DMS79 (cell line): ENCODE measurements at regions not wholly inside any gene's neighbourhood (a gene's known extent, or its start where the extent isn't known, plus 50 kb on each side); places are given as distances from the start of the nearest gene placed in this dataset.

ENCODE experiments used
- DNase-seq: peaks from one replicate; lab custom pipeline; 2025; lab: John Stamatoyannopoulos, UW

DNA sequence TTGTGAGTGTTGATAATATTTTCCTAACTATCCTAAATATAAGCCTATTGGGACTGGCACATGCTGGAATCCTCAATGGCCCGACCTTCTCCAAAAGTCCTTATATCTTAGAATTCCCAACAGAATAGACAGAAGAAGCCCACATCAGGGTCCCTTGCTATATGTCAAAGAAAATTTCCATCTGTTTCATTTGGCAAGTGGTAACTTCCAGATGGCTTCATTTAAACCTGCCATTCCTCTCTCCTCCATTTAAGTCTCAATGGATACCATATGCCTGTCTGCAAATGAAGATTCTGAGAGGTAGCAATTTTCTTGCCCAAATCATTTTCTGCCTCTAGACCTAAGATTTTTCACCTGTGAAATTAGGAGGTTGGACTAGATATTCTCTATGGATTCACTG, 73.1 kb upstream of the KCNA4 start:
- DNase-seq, result no peak

DNA sequence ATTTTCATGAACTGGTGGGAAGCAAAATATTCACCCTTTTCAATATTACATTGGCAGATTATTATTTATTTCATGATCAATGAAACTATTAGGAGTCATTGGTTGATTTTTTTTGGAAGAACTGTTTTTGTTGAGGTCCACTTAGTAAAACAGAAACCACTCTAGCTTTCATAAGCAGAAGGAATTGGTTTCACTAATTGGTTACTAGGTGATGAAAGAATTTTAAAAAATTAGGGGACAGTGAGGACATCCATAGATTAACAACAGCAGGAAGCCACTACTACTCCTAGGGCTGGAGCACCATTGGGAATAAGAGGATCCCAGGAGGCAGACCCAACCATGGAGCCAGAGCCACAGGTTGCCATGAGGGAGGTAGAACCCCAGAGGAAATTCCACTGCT, 74.4 kb upstream of the KCNA4 start:
- DNase-seq, result no peak

DNA sequence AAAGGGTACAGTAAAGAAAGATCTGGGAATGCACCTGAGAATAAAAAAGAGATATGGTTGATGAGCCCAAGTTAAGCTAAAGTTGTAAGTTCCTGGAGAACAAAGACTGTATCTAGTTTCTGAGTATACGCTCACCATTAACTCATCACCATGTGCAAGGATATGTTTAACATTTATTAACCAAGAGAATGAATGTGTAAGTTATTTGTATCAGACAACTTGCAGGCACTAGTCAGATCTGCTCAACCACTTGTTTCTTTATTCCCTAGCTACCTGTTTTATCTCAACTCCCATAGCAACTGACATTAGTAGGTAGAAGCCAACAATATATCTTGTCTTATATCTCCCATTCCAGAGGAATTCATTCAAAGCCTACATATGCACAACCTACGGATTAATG, 74.9 kb upstream of the KCNA4 start:
- no peak for DNase-seq

DNA sequence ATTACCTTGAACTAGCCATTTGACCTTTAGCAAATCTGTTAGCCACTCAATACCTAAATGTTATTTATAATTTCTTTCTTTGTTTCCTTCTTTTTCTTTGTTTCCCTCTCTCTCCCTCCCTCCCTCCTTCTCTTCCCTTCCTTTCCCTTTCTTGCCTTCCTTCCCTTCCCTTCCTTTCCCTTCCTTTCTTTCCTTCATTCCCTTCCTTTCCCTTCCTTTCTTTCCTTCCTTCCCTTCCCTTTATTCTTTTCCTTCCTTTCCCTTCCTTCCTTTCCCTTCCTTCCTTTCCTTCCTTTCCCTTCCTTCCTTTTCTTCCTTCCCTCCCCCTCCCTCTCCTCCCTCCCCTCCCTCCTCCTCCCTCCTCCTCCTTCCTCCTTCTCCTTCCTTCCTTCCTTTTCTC, 75.7 kb upstream of the KCNA4 start:
- DNase-seq, result no peak

DNA sequence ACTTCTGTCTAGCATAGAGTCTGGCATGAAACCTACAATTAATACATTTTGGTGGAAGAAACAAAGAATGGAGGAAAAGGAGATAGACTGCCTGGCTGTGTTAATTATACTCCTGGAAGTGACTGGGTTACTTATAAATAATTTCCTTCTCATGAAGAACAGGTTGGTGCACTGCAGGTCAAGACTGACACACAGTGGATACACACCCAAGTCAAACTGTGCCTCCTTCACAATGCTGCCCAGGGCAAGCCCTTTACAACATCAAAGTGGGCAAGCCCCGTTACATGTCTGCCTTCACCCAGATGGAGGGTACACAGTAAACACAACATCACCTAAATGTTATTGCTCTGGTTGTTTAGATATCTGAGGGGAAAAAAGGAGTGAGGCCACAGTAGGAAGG, 83.7 kb upstream of the KCNA4 start:
- DNase-seq, result no peak

DNA sequence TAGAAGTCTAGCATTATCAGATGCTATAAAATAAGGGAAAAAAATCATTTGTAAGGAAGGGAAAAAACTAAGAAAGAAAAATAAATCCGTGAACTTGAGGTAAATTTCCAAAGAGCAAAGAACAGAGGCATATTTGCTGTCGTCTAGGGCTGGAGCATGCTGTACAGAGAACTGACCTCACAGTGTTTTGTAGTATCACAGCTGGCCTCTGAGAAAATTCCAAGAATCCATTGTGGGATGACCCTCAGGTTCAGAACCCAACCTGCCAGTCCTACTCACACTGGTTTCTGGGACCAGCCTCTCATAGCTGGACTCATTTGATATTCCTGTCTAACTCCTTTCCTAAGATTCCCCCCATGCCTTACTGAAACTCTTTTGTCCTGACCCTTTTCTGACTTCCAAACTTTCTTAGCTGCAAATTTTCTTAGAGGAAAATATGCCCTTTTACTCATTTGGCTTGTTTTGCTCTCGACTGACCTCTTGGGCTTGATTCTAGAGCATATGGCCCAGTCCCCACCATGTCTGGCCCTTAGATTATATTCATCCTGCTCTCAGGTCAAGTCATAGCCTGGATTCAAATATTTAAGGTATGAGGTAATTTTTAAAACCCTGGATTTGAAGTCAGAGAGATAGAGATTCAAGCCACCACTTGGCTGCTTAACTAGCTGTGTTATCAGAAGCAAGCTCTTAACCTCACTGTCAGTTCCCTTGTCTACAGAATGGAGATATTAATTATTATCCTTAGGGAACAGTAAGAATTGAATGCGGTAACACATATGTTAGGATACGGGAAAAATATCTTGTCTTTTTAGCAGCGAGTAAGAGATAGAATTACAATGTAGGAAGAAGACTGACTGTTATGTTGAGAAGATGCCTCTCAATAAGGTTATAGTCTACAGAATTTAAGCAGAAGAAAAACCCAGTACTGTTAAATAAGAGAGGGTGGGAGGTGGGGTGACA, 89.7 kb upstream of the KCNA4 start:
- DNase-seq, result no peak

DNA sequence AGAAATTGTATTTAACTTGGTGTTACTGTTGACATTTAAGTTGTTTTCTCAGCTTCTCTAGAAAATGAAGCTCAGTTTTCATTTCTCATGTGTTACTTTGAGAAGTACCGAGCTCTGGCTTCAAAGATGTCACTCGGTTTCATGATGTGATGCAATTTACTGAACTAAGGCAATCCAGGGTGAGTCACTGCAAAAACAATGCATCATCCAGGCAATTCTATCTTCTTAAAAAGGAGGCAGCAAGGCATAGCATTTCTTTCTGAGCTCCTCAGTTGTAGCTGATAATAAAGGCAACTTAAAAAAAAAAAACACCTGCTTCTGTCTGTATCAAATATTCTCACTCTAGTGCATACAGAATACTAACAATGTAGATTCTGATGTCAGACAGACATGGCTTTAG, 91.1 kb upstream of the KCNA4 start:
- DNase-seq, result no peak

DNA sequence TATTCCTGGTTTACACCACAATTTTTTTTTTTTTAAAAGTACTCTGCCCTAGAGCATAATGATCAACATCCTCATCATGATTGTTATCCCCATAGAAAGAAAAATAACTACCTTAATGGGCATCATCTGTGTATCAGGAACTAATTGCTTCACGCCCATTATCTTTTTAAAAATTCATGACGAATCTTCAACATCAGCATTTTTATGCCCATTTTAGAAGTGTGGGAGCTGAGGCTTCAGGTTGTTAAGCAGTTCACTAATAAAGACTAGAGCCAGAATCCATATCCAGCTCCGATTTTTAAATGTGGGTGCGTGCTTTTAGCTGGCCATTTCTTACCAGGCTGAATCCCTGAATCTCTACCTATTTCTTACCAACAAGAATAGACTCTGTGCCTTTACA, 92.9 kb upstream of the KCNA4 start:
- no peak for DNase-seq

DNA sequence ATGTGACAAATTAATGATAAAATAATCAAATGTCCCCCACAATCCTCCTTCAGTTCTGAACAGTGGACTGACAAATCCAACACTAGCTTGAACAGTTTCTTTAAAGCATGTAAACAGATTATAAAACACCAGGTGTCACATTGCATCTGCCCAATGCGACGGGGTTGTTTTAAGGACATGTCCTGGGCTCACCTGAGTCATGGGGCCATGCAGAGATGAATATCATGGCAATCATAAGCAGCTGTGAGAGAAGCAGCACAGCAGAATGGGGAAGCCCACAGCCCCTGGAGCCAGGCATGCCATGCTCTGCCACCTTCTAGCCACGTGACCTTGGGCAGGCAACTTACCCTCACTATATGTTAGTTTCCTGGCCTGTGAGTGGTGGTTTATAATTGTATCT, 93.9 kb upstream of the KCNA4 start:
- no peak for DNase-seq

DNA sequence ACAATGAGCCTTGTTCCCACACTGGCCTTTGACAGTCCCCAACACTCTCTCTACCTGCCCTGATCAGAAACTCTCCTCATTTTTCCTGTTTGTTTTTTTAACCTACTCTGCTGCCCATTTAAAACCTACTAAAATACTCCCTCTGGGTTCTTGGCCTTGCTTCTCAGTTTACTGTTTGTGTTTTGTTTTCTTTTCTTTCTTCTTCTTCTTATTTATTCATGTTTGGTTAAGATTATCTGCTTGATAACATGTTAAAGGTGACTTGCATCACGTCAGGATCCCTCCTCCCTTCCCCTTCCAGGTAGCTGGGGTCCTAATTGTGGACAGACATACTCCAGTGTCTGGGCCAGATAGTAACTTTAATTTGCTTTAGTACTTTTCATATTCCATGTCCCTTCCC, 95.0 kb upstream of the KCNA4 start:
- no peak for DNase-seq

DNA sequence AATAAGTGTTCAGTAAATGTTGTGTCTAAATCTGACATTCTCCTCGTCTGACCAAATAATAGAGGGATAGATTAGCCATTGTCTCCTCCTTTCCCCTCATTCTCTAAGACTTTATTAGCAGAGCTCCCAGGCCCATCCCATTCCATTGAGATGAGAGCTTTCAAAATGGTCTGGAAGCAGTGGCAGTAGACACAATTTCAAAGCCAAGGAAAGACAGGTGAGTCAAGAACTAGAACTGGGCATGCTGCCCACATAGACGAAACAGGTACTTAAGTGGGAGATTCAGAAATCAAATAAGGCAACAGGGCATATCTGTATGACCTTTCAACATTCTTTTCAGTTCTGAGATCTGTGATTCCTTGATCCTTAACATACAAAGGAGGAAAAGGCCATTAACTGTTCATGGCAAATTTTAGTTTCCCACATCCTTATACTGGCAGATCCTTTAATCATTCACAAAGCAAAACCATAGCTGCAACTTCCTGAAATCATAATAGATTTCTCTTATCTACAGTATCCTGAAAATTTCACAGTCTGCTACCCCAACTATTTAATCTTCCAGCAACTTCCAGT, 96.6 kb upstream of the KCNA4 start:
- DNase-seq, result no peak

DNA sequence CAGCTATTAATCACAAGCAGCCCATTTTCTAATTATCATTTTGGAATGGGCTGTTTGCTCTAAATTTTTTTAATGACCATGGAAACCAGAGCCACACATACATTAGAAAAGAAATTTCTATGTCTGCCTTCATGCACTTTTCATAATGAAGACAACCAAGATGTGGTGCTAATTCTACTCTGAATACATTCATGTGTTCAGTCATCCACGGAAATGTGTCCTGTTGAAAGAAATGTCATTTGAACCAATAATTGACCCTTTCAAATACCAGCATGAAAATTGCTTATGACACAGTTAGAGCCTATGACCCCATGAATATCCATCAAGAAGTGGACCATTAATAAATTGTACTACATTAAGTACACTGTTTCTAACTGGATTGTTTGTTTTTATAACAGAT, 99.7 kb upstream of the KCNA4 start:
- DNase-seq, result no peak

DNA sequence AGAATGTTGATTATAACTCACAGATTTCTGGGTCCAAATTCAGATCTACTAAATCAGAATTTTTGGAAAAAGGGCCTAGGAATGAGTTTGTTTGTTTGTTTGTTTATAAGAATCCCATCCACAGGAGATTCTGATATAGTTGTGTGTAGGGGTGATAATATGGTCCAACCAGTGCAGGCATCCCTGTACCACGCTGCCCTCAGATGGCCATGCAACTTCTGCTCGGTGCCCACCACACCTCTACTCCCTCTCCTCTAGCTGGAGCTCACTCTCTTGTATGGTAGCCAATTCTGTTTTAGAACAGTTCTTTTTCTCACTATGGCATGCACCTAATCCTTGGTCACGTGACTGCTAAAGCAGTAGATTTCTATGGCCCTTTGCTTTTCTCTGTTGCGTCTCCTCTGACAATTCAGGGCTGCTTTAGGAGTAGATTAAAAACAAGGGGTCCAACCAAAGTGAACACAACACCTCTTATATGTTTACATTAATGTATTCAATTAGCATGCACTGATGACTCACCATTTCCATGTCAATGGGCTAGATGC, 103.3 kb upstream of the KCNA4 start:
- DNase-seq, result no peak

DNA sequence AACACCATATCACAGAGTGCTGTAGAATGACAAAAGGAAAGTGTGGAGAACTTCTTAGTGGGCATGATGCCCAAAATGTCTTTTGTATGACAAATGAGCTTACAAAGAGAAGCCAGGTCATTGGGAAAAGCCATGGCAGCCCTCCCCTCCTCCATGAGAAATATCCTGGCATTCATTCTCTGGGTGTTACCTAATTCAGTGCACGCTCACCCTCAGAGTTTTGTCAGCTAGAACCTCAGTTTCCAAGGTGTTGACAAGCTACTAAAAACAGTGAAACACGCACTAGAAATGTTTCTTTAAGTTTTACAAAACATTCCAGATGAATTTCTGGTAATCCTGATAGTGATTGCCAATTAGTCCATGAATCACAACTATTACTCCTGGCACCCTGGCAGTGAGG, 105.4 kb upstream of the FSHB start:
- no peak for DNase-seq

DNA sequence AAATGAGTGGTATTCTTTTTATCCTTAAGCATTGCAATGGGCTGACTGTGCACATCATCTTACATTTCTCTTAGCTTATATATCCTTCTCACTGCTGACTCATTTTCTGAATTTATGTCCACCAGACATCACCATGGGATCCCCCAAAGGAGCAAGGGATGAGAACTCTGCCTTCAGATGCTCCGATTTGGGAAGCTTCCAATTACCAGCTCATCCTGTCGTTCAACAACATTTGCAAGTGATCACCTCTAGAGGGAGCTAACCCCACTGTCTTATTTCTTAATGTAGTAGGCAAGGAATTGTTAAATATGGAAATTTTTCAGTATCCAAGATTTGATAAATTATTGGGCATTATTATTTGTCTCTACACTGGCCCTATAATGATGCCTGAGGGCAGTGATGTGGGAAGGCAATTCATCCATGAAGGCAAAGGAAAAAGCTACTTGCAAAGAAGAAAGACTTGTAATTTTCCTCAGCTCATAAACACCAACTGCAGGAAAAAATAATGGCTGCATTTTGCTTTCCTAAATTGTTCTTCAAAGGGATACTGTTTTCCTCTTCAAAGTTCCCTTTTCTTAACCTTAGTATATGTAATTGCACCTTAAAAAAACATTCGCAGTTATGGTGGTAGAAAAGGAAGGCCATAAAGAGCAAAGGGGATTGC, 102.4 kb upstream of the FSHB start:
- no peak for DNase-seq

DNA sequence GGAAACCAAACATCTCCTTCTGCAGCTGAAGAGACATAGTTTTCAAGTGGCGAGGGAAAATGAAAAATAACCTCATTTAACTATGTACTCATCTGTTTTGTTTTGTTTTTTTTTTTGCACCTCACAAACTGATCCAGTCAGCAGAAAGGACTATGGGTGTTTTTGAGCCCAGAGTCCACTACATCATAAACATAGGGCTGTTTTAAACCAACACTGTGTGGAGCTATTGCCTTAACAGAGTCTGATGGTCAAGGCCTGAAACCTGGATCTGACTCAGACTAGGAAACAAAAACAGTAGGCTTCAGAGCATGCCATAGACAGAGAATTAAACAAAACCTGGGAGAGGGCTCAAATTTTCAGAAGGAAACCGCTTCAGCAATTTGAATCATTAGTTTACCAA, 99.3 kb upstream of the FSHB start:
- DNase-seq, result no peak

DNA sequence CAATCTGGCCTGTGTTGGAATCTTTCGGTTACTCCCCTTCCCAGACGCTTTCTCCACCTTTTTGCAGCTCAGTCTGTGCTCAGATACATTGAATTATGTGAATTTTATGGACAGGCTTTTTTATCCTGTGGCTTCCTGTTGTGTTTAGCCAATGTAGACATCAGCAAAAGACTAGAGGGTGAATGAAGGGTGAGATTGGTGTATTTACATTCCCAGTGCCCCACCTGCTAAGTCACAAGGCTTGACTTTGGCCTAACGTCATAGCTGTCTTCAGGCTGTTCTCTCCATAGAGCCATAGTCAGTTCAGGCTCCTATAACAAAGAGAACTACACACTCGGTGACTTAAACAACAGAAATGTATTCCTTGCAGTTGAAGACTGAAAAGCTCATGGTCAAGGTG, 97.5 kb upstream of the FSHB start:
- DNase-seq, result no peak

DNA sequence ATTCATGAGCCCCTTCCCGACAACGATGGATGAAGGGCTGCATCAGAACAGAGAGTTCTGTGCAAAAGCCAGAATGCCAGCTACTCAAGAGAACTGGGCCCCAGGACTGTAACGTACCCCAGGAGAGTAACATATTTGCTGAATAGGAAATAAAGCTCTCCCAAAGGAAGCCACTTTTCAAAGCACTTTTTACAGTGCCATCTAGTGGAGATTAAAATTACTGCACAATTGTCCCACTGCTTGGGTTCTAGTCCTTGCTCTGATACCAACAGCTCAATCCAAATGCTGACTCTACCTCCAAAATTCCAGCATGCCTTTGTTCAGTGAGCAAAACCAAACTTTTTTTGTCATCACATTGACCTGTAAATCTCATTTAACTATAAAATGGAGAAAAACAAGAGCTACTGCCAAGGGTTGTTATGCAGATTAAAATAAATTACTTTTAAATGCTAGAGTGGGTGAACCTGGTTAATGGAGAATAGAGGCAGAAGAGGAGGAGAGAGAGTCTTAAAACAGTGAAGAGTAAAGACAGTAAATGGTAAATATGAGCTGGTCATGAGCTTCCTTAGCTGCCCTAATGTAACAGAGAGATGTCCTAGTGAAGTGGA, 87.6 kb upstream of the FSHB start:
- DNase-seq, result no peak

DNA sequence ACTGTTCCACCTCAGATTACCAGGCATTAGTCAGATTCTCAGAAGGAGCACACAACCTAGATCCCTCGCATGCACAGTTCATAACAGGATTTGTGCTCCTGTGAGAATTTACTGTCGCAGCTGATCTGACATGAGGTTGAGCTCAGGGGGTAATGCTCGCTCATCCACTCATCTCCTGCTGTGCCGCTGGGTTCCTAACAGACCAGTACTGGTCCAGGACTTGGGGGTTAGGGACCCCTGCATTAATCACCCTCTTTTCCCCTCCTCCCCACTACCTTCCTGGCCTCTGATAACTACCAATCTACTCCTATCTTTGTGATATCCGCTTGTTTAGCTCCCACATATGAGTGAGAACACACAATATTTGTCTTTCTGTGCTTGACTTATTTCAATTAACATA, 83.5 kb upstream of the FSHB start:
- no peak for DNase-seq

DNA sequence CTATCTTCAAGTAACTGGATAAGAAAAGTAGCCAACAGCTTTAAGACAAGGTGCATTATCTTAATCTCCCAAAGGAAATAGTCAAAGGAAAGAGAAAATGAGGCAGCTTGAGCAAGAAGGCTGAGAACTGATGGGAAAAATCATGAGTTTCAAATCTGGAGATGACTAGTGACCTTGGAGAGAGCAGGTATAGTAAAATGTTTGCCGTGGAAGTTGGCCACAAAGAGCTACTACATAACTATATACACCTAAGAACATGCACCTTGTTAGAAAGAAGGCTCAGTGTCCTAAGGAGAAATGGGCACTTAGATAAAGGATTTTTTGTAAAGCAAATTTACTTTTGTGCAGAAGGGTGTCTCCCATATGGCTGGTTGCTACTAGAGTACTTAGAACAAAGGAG, 80.8 kb upstream of the FSHB start:
- no peak for DNase-seq

DNA sequence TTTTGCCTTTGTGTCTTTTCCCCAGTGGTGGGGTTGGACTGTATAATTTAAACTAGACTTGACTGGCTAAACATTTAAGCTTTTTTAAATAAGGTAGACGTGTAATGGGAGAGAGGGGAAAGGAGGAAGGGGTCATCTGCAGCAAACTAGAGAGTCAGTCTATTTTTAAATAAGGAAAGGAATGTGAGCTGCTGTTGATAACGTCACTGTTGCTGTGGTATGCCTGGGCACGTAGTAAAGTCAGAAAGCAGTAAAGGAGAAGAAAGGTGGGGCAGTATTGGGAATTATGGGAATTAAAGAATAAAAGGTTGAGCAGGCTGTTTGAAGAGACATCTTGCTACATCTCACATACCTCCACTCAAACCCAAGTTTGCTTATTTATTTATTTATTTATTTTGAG, 80.4 kb upstream of the FSHB start:
- DNase-seq, result no peak

DNA sequence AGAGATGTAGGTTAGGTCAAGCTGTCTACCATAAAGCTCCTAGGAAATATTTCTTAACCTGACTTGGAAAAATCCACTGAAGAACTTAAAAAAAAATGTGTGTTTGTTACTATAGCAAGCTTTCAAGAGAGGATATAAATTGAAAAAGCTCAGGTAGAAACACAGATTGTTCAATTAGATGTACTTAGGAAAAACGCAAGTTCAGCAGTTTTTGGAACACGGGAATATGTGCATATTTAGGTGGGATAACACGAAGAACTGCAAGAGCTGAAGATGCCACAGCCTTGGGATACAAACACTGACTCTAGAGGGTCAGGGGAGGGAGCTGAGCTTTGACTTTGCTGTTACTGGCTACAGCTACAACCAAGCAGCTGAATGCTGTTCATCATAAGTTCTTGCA, 77.8 kb upstream of the FSHB start:
- no peak for DNase-seq

DNA sequence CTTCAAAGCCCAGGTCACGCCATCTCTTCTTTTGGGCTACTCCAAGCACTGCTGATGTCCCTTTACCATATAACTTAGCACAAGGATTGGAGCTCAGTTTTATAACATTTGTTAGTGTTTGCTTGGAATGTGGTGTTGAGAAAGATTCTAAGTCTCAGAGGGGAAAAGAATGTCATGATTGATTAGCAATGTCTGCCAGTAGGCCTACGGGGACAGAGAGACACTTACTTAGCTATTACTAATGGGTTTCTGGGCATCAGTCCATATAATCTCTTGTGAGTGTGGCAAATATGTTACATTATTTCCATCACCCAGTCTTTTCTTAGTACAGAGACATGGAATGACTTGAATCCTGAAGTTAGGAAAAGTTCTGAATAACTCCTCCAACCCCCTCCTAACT, 75.4 kb upstream of the FSHB start:
- DNase-seq, result no peak
